Muscle of arm (tissue), 1 donor: ENCODE measurements at regions not wholly inside any gene's neighbourhood (a gene's known extent, or its start where the extent isn't known, plus 50 kb on each side); places are given as distances from the start of the nearest gene placed in this dataset.
A peak's percentile ranks its signal among the peaks of the same experiment; 100 is the strongest.
"Not testable (repeated sequence)": the region's sequence is repeated elsewhere in the genome, so short reads cannot be mapped to it uniquely, and the experiment has no call there.

Source experiments
- DNase-seq: peaks from one replicate; pipeline ENCODE4 v3.0.0-alpha.2; 2013

DNA sequence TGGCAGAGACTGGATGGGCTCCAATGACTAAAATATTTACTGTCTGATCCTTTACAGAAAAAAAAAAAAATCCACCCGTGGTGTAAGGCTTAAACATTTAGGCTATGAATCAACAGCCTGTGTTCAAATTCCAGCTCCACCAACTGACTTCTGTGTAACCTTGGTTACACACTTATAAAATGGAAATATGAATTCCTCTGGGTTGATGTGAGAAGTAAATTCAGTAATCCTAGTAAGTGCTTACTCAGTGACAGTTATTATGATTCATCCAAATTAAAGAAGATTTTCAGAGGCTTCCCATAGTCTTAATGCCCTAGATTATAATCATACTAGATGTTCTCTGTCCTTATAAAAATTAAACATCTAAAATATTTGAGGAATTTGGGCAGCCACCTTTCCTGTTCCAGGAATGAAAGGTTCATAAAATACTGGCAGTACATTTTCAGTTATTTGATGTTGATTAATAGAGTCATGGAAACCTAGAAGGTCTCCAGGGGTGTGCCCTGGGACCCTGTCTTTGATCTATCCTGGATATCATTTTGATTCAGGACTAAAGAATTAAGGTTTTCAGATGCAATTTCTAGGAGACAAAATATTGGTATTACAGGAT, 180.3 kb upstream of the ZNF217 start:
- peak; percentile 73 for DNase-seq

GRCh38 chr20:53773066-53773791, 179.6 kb upstream of the ZNF217 start:
- not testable (repeated sequence) for DNase-seq

- DNase-seq = no peak
These were observed 175.4 kb upstream of the ZNF217 start for GRCh38 chr20:53769041-53769440.

DNA sequence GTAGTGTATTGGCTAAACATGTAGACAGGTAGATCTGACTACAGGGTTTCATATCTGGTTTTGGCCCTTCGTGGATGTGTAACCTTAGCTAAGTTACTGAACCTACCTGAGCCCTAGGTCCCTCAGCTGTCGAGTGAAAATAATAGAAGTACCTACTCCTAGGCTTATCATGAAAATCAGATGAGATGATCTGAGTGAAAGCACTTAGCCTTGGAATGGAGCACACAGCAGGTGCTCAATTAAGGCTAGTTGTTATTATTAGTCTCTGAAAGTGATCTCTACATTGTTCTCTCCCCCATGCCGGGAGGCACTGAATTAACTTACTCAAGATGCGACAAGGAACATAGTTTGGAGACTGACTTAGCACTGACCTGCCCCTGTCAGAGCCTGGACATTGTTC, 174.7 kb upstream of the ZNF217 start:
- DNase-seq = no peak

- no peak for DNase-seq
These were observed 173.7 kb upstream of the ZNF217 start for GRCh38 chr20:53767206-53767930.

- DNase-seq = no peak
These were observed 170.8 kb upstream of the ZNF217 start for GRCh38 chr20:53764415-53764800.

- DNase-seq = peak; percentile 59
These were observed 170.2 kb upstream of the ZNF217 start for GRCh38 chr20:53763707-53764414.

- not testable (repeated sequence) for DNase-seq
These were observed 168.8 kb upstream of the ZNF217 start for GRCh38 chr20:53762423-53762798.

DNA sequence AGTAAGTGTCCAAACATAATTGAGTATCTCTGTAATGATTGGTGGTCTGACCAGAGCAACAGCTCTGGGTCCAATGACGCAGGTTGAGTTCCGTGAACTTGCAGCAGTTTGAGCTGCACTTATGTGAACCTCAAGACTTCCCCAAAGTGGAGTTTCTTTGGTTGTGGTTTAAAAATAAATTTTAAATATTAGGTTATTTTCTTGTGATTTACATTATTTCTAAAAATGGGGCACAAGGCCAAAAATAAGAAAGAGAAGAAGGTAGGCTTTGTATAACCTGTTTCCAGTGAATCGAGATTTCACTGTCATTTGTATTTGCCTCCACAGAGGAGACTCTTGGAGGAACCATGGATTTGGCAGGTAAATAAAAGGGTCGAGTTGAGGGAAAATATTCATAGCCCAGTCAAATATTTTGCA, 166.4 kb upstream of the ZNF217 start:
- no peak for DNase-seq

GRCh38 chr20:53757472-53757913, 163.9 kb upstream of the ZNF217 start:
- no peak for DNase-seq

DNA sequence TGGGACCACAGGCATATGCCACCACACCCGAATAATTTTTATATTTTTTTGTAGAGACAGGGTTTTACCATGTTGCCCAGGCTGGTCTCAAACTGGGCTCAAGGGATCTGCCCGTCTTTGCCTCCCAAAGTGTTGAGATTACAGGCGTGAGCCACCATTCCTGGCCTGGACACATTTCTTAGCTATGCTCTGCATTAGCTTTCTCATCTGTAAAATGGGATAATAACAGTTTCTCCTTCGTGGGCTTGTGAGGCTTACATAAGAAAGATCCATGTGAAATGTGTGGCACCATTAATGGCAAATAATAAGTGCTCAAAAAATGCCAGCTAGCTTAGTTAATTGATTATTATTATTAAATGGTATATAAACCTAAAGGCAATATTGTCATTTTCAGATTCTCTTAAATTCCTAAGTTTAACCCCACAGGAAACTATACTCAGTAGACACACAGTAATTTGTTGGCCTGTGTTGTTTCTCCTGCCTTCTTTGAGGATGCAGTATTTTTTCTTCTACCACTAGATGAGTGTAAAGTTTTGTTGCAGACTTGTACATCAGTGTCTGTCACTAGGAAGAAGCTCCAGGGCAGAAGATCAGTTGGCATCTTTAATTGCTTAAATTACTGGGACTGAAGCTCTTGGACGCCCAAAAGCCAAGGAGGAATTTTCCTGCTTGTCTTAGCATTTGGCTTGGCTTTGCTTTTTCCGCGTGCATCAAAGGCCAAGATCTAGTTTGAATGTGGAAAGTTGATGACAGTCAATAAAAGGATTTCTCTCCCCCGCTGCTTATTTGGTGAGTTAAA, 162.3 kb upstream of the ZNF217 start:
- DNase-seq = no peak

GRCh38 chr20:53753880-53754459, 160.3 kb upstream of the ZNF217 start:
- no peak for DNase-seq

DNA sequence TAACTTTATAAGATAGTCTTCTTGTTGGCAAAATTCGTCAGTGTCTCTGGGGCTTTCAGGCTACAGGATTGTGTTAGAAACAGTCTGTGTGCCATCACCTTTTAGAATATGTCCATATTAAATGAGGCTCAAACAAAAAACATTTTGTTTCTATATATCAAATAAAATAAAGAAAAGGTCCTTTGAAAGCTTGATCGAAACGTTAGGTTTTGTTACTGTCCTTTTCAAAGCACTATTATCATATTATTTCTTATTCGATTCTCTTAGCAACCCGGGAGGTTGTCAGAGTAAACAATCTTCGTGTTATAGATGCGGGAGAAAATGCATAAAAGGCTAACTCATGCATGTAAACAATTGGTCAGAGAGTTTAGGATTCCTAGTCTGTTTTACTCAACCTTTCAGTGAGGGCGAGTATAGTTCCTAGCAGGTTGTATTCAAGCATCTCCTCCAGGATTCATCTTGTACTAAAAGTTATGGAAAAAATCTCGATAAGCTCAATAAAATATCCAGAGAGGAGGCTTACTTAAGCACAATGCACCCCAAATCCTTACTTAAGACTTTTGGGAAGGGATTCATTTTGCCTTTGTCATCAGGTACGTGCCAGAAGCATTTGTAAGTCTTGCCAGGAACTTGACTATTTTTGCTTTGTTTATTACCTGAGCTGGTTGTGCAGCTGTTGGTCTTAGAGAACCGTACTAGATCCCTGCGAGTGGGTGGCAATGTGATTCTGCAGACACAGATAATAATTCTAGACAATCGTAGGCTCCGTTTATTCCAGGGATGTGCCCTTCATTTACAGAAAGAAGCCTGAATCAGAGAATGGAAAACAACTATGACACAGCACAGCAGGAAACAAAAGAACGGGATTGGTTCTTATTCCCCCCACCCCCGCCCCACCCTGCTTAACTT, 159.6 kb upstream of the ZNF217 start:
- DNase-seq = no peak

DNA sequence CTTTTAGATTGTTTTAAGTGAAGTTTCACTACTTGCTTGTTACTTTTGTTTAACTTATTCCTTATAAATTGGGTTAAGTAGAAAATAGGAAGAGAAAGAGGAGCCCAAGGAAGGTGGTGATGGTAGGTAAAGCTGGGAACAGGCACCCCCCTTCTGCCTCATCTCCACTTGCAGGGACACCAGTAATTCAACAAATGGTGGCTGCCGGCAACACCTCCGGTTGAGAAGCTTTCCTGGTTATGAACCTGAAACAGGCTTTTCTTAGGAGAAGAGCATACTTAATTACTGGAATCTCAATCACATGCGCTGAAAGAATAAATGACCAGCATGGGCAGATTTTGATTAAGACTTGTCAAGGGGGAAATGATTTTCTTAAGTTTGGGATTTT, 158.9 kb upstream of the ZNF217 start:
- DNase-seq = no peak

DNA sequence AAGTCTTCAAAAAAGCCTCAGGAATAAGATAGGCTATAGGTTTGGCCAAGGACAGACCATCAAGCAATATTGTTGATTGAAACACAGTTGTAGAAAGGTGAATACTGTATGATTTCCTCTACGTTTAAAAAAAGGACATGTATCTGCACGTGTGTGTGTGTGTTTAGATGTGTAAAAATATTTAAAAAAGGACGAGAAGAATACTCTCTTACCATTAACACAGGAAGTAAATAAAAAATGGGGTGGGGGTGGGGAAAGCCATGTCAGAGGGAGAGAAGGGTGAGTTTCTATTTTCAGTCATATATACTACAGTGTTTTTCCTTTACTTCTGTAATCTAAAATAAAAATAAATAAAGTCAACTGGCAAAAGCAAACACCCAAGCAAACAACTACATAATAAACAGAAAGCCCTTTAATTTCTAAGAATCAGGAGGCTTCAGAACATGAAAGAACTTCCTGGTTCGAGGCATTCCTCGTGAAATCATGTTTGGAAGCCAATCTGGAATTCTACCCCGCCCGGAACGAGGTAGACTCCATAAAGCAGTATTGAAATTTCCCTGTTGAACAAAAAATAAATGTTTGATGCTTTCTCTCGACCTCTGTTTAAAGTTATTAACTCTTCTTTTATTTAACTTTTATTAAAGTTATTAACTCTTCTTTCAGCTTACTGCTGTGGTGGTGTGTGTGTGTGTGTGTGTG, 158.1 kb upstream of the ZNF217 start:
- DNase-seq = no peak

DNA sequence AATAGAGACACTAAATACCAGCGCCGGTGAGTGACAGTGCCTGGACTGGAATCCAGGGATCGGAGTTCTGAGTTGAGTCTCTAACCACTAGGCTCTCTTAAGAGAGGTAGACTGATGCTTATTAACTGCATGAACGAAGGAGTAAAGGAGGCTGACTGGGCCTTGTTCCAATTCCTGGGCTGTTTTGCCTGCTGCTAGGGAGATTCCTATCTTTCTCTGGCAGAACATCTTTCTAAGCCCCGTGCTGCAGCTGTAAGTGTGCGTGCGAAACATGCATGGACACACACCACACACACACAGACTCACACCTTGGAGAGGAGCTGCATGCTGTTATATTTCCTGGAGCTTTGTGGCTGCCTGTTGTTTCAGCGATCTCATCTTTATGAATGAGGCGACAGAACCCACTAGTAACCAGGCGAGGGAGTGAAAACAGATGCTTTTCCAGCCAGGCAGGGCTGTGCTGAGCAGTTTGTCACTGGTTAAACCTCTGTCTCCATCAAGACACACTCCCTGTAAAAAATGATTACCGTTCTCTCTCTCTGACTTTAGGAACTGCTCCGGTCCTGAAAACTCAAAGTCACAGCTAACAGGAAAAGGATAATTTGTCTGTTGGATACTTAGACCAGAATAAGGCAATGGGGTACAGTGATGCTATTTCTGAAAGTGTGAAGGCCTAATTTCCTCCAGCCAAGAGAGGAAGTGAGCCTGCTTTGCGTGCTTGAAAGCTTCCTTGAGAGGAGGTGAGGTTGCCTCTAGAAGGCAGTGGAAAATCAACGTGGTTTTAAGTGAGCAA, 157.4 kb upstream of the ZNF217 start:
- no peak for DNase-seq

- no peak for DNase-seq
These were observed 155.9 kb upstream of the ZNF217 start for GRCh38 chr20:53749499-53749898.

- no peak for DNase-seq
These were observed 155.3 kb upstream of the ZNF217 start for GRCh38 chr20:53748821-53749421.
